HFF-Myc (cell line): ENCODE measurements at regions not wholly inside any gene's neighbourhood (a gene's known extent, or its start where the extent isn't known, plus 50 kb on each side); places are given as distances from the start of the nearest gene placed in this dataset.

ENCODE experiments used
- DNase-seq: peaks from one replicate; pipeline ENCODE4 v3.0.0-alpha.2; 2011; ENCODE audit warnings: low read depth; ENCODE audit errors: extremely low read depth
- H3K4me3 ChIP-seq: replicated peaks from 2 replicates; pipeline ENCODE4 v1.5.1; 2011; ENCODE audit warnings: low read depth, mild to moderate bottlenecking, control low read depth, low read length
- CTCF ChIP-seq: IDR thresholded peaks from 2 replicates; pipeline ENCODE4 v1.5.1; 2012; ENCODE audit warnings: mild to moderate bottlenecking, low read depth, low read length, control low read depth; ENCODE audit errors: missing control alignments

- no peak for DNase-seq
- no peak for TF ChIP-seq CTCF
- H3K4me3 ChIP-seq, result no peak overlapping the region
Measured at GRCh38 chr5:96054311-96055030, 92.8 kb upstream of the ELL2 start.

GRCh38 chr5:96053063-96053735 lies 91.5 kb upstream of the ELL2 start:
- no peak overlapping the region for H3K4me3 ChIP-seq
- DNase-seq, result no peak
- TF ChIP-seq CTCF, result no peak

- DNase-seq, result no peak
- H3K4me3 ChIP-seq, result no peak overlapping the region
- TF ChIP-seq CTCF, result no peak
Measured at GRCh38 chr5:96052374-96052773, 90.7 kb upstream of the ELL2 start.

GRCh38 chr5:96051401-96051830 lies 89.8 kb upstream of the ELL2 start:
- TF ChIP-seq CTCF, result no peak
- DNase-seq, result no peak
- H3K4me3 ChIP-seq, result no peak overlapping the region

GRCh38 chr5:96050273-96050880 lies 88.7 kb upstream of the ELL2 start:
- TF ChIP-seq CTCF, result no peak
- no peak for DNase-seq
- no peak overlapping the region for H3K4me3 ChIP-seq

GRCh38 chr5:96049398-96050272 lies 88.0 kb upstream of the ELL2 start:
- H3K4me3 ChIP-seq, result no peak overlapping the region
- DNase-seq, result no peak
- TF ChIP-seq CTCF, result no peak
